ENCODE measurements at regions not wholly inside any gene's neighbourhood (a gene's known extent, or its start where the extent isn't known, plus 50 kb on each side); places are given as distances from the start of the nearest gene placed in this dataset.

- no peak overlapping the region for H3K4me3 ChIP-seq (replicated peaks; ENCODE audit: low read depth, low read length)
- no peak for TF ChIP-seq CTCF (IDR thresholded peaks at IDR 0.05; ENCODE audit: low read length, missing control alignments)
- peak; percentile 16 for DNase-seq (ENCODE audit: low read depth)
These were observed 815.3 kb upstream of the HS6ST1 start for GRCh38 chr2:129133692-129134641.

GRCh38 chr2:129135017-129135416, 816.3 kb upstream of the HS6ST1 start:
- no peak overlapping the region for H3K4me3 ChIP-seq (replicated peaks; ENCODE audit: low read depth, low read length)
- no peak for TF ChIP-seq CTCF (IDR thresholded peaks at IDR 0.05; ENCODE audit: low read length, missing control alignments)
- DNase-seq (ENCODE audit: low read depth): no peak

GRCh38 chr2:129139380-129139779, 820.7 kb upstream of the HS6ST1 start:
- H3K4me3 ChIP-seq (replicated peaks; ENCODE audit: low read depth, low read length): no peak overlapping the region
- DNase-seq (ENCODE audit: low read depth): no peak
- TF ChIP-seq CTCF (IDR thresholded peaks at IDR 0.05; ENCODE audit: low read length, missing control alignments): no peak

GRCh38 chr2:129142465-129142864, 823.8 kb upstream of the HS6ST1 start:
- no peak for TF ChIP-seq CTCF (IDR thresholded peaks at IDR 0.05; ENCODE audit: low read length, missing control alignments)
- no peak overlapping the region for H3K4me3 ChIP-seq (replicated peaks; ENCODE audit: low read depth, low read length)
- no peak for DNase-seq (ENCODE audit: low read depth)

- no peak overlapping the region for H3K4me3 ChIP-seq (replicated peaks; ENCODE audit: low read depth, low read length)
- DNase-seq (ENCODE audit: low read depth): no peak
- TF ChIP-seq CTCF (IDR thresholded peaks at IDR 0.05; ENCODE audit: low read length, missing control alignments): no peak
These were observed 825.6 kb upstream of the HS6ST1 start for GRCh38 chr2:129144082-129144791.

GRCh38 chr2:129152514-129152913, 827.0 kb upstream of the RAB6C start:
- DNase-seq (ENCODE audit: low read depth): no peak
- TF ChIP-seq CTCF (IDR thresholded peaks at IDR 0.05; ENCODE audit: low read length, missing control alignments): no peak
- no peak overlapping the region for H3K4me3 ChIP-seq (replicated peaks; ENCODE audit: low read depth, low read length)
